ENCODE measurements at regions not wholly inside any gene's neighbourhood (a gene's known extent, or its start where the extent isn't known, plus 50 kb on each side); places are given as distances from the start of the nearest gene placed in this dataset.

DNA sequence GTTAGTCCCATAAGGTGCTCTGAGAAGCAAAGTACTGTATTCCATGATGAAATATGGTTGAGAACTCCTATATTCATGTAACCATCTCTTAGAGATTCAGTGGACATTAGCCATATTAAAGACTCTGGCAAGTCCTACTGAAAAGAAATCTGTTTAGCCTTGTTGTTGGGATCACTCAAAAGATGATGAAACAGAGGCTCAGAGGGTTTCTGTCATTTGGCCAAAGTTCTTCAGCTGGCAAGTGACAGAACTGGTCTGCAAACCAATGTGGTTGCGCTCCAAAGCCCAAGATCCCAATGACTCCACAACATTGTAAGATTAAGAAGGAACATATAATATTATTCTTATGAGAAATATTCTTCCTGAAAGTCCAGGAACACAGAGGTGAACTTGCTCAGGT, 462.9 kb downstream of the ACTL7B start:
- TF ChIP-seq, protein P1, sequence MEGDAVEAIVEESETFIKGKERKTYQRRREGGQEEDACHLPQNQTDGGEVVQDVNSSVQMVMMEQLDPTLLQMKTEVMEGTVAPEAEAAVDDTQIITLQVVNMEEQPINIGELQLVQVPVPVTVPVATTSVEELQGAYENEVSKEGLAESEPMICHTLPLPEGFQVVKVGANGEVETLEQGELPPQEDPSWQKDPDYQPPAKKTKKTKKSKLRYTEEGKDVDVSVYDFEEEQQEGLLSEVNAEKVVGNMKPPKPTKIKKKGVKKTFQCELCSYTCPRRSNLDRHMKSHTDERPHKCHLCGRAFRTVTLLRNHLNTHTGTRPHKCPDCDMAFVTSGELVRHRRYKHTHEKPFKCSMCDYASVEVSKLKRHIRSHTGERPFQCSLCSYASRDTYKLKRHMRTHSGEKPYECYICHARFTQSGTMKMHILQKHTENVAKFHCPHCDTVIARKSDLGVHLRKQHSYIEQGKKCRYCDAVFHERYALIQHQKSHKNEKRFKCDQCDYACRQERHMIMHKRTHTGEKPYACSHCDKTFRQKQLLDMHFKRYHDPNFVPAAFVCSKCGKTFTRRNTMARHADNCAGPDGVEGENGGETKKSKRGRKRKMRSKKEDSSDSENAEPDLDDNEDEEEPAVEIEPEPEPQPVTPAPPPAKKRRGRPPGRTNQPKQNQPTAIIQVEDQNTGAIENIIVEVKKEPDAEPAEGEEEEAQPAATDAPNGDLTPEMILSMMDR (IDR thresholded peaks at IDR 0.05; ENCODE audit: low read depth, low read length): no peak
- TF ChIP-seq MYC (IDR thresholded peaks at IDR 0.05; ENCODE audit: low read depth, low read length) (no peak), POLR2A (IDR thresholded peaks at IDR 0.05; ENCODE audit: extremely low read depth, insufficient read length) (no peak)
